Caki2 (cell line): ENCODE measurements at regions not wholly inside any gene's neighbourhood (a gene's known extent, or its start where the extent isn't known, plus 50 kb on each side); places are given as distances from the start of the nearest gene placed in this dataset.
"Not testable (repeated sequence)": the region's sequence is repeated elsewhere in the genome, so short reads cannot be mapped to it uniquely, and the experiment has no call there.

Experiments
- DNase-seq: peaks from one replicate; pipeline ENCODE4 v3.0.0-alpha.2; 2015; ENCODE audit warnings: low read depth
- in situ Hi-C: cut with HindIII; loops from 2 replicates; pipeline ENCODE4 v1.10.0; 2016; ENCODE audit warnings: low sequenced_read_pairs, low pct_unique_long_range_greater_than_20kb, mixed read lengths

DNA sequence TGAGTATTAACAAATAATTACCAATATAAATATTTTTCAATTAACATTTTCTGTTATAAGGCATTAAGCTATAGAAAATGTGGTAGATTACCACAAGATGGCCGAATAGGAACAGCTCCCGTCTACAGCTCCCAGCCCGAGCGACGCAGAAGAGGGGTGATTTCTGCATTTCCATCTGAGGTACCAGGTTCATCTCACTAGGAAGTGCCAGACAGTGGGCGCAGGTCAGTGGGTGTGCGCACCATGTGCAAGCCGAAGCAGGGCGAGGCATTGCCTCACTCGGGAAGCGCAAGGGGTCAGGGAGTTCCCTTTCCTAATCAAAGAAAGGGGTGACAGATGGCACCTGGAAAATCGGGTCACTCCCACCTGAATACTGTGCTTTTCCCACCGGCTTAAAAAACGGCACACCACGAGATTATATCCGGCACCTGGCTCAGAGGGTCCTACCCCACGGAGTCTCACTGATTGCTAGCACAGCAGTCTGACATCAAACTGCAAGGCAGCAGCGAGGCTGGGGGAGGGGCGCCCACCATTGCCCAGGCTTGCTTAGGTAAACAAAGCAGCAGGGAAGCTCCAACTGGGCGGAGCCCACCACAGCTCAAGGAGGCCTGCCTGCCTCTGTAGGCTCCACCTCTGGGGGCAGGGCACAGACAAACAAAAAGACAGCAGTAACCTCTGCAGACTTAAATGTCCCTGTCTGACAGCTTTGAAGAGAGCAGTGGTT is 808.4 kb downstream of the FSCB start:
- DNase-seq, in situ Hi-C loops: not testable (repeated sequence)

DNA sequence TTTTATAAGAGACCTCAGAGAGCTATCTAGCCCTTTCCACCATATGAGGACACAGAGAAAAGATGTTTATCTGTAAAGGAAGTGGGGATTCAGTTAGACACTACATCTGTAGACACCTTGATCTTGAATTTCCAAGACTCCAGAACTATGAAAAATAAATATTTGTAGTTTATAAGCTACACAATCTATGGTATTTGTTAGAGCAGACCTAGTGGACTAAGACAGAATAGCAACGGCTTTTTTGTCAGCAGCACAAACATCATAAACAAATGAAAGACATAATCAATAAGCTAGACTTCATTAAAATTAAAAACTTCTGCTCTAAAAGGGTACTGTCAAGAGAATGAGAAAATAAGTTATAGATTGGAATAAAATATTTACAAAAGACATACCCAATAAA is 810.1 kb downstream of the FSCB start:
- DNase-seq, result no peak
- in situ Hi-C loops, result no loop called here

- in situ Hi-C loops, result no loop called here
- DNase-seq, result no peak
Observed at GRCh38 chr14:43692706-43693105, 814.4 kb downstream of the FSCB start.

GRCh38 chr14:43687921-43688320 is 819.2 kb downstream of the FSCB start:
- in situ Hi-C loops, result no loop called here
- DNase-seq, result peak; percentile 16

GRCh38 chr14:43677581-43677980 is 829.5 kb downstream of the FSCB start:
- no peak for DNase-seq
- in situ Hi-C loops, result no loop called here

GRCh38 chr14:43674273-43674672 is 832.8 kb downstream of the FSCB start:
- DNase-seq, result no peak
- in situ Hi-C loops, result no loop called here

GRCh38 chr14:43671716-43672485 is 835.2 kb downstream of the FSCB start:
- in situ Hi-C loops, result no loop called here
- DNase-seq, result no peak

DNA sequence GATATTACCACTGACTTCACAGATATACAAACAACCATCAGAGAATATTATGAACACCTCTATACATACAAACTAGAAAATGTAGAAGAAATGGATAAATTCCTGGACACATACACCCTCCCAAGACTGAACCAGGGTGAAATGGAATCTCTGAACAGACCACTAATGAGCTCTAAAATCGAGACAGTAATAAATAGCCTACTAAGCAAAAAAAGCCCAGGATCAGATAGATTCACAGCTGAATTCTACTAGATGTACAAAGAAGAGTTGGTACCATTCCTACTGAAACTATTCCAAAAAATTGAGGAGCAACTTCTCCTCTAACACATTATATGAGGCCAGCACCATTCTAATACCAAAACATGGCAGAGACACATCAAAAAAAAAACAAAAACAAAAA is 837.7 kb downstream of the FSCB start:
- no peak for DNase-seq
- in situ Hi-C loops, result no loop called here

DNA sequence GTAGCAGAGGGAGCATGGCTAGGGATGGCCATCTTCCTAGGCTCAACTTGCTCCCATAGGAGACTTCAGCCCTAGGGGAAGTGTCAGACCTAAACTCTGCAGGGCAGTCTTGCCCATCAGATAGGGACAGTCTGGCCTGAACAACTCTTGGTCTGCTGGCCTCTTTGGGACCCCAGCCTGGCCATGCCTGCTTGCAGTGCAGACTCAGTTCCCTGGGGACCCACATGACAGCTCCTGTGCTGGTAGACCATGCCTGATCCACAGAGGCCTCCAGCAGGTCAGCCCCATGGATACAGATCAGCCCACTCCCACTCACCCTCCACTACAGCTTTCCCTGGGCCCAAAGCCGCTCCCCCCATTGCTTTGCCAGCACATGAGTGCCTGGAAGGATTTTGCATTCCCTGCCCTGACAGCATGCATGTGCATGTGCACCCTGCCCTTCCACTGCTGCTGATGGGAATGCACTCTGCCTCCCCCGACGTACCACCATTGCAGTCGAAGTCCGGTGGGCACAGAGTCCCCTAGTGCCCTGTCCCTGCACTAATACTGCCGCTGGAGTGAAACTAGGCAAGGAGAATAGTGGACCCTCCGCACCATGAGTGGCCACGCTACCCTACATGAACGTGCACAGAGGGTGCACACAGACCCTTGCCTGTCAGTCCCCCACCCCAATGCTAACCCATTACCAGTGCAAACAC is 841.4 kb downstream of the FSCB start:
- DNase-seq, result no peak
- in situ Hi-C loops, result no loop called here

DNA sequence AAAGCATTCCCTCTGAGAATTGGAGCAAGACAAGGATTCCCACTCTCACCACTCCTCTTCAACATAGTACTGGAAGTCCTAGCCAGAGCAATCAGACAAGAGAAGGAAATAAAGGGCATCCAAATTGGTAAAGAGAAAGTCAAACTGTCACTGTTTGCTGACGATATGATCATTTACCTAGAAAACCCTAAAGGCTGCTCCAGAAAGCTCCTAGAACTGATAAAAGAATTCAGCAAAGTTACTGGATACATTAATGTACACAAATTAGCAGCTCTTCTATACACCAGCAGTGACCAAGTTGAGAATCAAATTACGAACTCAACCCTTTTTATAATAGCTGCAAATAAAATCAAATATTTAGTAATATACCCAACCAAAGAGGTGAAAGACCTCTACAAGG is 851.9 kb downstream of the FSCB start:
- DNase-seq, in situ Hi-C loops: not testable (repeated sequence)

- in situ Hi-C loops, result no loop called here
- no peak for DNase-seq
Observed at GRCh38 chr14:43651896-43652295, 855.2 kb downstream of the FSCB start.

DNA sequence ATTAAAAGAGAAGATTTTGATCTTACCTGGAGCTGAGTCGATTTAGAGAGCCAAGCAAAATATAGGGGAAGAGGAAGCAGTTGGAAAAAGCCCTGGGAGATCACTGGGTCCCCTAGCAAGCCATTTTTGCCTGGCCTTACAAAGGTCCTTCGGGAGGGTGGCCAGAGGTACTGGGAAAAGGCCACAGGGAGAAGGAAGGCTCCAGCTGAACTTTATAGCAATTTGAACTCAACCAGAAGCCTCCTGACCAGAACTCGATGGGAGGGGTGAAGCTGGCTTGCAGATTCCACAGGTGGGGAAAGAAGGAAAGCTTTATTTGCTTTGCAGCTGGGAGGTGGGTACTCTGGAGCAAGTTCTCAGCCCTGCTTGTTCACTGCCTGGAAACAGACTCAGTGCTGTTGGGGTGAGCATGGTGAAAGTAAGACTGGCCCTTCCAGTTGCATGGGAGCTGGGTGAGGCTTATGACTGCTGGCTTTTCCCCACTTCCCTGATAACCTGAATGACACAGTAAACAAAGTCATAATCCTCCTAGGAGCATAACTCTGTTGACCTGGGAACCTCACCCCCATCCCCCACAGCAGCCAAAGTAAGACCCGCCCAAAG is 855.8 kb downstream of the FSCB start:
- in situ Hi-C loops, result no loop called here
- no peak for DNase-seq

DNA sequence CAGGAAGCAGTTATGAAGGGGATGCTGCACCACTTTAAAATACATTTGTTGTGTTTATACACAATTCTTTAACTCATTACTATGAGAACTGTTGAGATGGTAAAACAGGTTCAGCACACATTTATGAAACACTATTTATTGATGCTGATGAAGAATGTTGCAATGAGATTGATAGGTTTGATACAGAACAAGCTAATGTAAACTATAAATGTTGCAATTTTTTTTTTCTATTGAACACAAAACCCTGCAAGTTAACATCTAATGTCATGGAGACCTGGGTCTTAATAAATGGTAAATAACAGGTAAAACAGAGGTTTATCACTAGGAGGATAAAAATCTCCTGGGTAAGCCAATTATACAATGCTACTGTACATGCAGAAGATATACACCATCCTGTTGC is 857.6 kb downstream of the FSCB start:
- DNase-seq, result no peak
- in situ Hi-C loops, result no loop called here

- no peak for DNase-seq
- in situ Hi-C loops, result no loop called here
Observed at GRCh38 chr14:43647302-43647701, 859.8 kb downstream of the FSCB start.

- in situ Hi-C loops, result no loop called here
- DNase-seq, result no peak
Observed at GRCh38 chr14:43640718-43641267, 866.3 kb downstream of the FSCB start.

DNA sequence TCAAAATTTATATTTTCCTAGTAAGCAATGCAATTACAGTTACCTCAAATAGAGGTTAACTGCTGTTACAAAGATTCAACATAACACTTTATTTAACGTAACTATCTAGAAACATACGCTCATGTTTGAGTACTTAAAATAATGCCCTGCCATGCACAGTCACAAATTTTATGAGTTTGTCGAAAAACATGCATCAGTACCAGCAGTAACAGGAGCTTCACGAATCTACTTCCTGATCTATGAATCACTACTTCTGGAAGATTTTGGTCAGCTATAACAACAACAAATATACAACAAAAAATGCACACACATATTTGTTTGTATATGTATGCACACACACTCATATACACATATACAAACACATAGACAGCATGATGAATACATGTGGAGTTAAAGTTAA is 881.8 kb downstream of the FSCB start:
- no peak for DNase-seq
- in situ Hi-C loops, result no loop called here

GRCh38 chr14:43621282-43621681 is 885.8 kb downstream of the FSCB start:
- no peak for DNase-seq

DNA sequence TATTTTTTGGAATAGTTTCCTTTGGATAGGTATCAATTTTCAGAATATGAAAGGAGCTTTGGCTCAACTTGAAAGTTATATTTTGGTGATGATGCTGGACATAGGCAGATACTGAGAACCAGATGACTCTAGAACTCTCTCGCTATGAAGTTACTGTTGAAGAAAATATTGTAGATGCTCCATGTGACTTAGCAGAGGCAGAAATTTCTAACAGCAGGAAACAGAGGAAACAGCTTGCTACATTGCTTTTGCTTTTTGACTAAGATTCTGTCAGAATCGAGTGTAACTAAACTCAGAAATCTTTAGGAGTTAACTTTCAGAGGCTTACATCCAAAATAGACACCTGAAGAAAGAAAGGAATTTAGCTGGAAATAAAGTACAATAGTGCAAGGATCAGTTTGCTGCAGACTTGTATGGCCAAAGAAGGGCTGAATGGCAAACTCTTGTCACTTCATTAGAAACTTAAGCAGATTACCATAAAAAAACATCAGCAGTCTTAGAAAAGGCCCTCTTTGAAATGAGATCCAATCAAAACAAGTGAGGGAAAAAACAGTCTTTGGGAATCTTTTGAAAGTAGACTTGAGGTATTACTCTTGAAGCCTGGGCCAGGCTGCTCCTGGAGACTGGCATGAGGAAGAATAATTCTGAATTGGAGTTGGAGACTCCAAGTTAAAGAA is 911.8 kb downstream of the FSCB start:
- in situ Hi-C loops, result no loop called here
- no peak for DNase-seq

More at GRCh38 chr14:43621282-43621681, 885.8 kb downstream of the FSCB start:
- in situ Hi-C loops, result no loop called here
